ENCODE measurements at regions not wholly inside any gene's neighbourhood (a gene's known extent, or its start where the extent isn't known, plus 50 kb on each side); places are given as distances from the start of the nearest gene placed in this dataset.
A peak's percentile ranks its signal among the peaks of the same experiment; 100 is the strongest.

DNA sequence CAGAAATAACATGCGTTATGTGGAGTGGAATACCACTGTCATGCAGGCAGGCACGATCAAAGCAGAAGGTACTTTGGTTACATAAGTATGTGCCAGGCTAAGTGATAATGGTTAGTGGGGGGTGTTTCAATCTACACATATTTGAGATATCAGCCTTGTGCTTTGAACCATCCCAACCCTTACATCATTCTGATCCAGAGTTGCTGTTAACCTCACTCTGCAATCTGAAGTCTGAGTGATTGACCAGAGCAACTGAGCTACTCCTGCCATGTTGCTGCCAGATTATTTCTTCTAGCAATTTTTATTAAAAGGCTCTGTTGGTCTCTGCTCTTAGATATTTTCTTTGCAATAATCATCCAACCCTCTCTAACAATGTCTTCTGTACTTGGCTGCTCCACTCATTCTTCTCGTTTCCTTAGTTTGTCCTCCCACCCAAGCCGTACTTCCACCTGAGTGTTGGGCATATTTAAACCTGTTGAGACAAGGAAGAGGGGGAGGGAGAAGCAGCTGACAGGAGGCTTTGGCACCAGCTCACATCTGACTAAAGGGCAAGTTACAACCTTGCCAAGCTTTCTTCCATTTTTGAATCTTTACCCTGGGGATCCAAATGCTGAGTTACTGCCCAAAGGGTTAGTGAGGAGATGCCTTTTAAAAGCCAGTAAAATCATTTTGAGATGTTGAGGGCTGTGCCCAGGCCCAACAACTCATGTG, 114.1 kb upstream of the SESN3 start:
- DNase-seq: no peak

DNA sequence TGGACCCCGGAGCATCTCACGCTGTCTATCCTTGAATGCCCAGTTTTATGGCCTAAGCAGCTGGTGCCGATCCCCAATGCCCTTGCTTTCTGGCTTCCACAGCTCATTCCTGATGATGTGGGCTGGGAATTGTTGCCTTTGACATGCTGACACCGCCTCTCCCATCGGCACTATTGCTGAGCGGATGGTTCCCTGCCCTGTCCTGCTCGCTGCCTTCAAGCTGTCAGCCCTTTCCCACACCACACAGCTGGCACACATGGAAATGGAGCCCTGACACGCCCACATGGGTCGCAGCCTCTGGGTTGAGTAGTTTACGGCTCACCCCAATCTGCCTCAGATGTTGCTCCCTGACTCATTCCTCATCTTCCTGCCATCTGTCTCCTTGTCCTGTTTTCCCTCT, 110.2 kb upstream of the SESN3 start:
- DNase-seq: no peak

DNA sequence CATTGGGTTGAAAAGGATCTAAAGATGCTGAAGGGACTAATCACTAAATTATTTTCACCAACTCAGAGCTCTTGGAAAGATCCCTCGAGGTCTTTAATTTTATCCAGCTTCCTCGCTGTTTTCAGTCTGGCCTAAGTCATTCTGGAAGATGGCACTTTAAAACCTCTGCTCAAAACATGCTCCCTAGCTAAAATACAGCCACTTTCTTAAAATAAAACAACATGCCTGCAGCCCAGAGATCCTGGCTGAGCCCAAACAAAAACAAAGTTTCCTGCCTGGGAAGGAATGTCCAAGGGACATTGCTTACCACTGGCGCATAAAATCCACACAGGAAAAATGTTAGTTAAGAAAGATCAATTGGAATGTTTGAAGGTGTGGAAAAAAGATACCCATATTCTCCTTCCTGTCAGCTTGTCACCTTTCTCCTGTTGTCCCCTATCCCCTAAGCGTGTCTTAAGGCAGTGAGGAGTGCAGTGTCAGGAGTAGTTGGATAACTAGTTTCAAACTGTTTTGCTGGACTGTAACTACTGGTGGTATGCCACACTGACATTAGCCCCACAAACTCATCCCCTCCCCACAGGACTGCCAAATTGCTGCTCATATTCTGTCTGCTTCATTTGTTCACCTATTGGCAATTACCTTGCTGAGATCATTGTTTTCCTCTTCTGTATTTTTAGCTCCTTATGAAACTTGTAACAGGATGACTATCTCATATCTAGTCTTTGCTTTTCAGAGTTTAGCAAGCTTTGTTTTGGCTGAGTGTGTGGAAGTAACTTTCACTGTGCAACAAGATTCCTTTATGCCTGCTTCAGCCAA, 108.3 kb upstream of the SESN3 start:
- no peak for DNase-seq

DNA sequence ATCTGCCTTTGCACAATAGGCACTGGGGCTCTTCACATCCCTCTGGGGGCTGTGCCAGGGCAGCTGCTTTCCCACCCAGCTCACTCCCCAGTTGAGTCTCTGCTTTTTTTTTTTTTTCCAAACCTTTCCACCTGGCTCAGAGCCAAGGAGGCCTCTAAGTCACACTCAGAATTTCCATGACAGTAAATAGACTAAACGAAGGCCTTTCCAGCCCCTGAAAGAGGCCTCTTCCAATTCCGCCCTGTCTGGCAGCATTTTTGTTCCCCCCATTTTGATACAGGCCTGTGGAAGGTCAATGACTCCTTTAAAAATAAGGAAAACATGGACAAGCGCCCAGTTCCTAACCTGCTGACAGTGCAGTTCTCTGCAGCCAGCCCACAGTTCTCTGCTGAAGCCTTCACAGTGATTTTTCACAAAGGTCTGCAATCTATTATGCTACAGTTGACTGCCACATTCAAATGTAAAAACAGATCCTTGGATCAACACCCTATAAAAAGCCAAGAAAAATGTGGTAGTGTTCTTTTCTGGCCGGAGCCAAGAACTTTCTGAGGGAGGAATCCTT, 107.5 kb upstream of the SESN3 start:
- DNase-seq: no peak

DNA sequence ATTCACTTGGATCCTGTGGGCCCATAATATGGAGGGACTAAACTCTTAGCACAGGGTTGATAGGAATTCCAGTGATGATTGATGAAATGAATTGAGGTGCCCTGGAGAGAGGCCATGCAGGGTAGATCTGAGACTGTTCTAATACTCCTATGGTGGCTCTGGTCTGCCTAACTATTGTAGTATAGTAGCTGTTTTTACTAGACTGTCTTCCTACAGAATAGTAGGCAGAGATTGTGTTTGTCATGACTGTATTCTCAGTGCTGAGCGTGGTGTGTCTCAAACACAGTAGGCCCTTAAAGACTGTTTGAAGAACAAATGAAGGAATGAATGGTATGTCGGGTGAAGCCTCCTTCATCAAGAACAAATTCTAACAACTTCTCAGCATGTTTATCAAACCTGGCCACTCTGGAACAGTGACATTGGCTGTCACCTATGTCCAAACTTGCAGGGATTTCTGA, 107.0 kb upstream of the SESN3 start:
- DNase-seq: no peak

DNA sequence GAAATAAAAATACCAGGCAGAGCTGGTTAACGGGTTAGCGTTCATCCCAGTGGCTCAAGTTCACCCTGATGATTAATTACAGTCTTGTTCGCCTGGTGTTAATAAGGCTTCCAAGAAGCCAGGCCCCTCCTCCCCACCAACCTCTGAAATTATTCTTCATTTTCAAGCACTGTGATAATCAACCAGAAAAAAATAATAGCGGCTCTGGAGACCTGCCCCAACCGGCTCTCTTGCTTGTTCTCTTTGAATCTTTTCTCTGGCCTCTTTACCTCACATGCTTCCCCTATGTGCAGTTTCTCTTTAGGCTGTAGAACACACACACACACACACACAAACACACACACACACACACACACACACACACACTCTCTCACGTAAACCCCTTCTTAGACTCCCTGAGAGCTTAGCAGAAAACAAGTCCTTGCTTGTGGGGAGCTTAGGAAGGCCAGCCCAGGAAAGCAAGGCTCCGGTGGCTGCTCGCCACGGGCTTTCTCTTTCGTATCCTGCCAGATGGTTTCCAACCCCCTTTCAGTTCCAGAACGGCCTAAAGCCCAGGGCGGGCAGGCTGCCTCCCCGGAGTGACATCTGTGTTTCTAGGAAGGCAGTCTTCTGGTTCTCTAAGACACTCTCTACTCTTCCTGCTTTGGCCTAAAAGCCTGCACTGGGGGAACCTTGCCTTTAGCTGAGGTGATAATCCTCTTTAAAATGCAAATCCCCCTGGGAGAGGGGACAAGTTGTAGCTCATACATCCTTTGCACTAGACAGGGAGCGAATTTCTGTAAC, 106.4 kb upstream of the SESN3 start:
- DNase-seq: peak; percentile 44 to 72 (median 63)

DNA sequence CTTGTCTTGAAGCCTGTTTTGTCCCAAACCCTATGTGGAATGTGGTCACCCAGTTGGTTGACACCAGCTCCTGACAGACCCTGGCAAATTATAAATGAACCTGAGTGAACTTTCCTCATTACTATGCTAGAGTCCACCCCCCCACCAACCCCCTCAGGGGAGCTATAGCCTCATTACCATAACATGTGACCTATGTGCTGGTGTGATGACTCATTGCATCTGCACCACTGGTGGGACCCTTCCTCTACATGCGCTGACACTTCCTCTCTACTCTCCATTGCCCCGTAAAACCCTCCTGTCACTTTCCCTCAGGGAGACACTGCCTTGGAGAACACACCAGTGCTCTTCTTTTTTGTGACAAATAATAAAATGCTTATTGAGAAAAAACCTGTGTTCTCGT, 105.0 kb upstream of the SESN3 start:
- peak; percentile 34 to 39 (median 38) for DNase-seq

DNA sequence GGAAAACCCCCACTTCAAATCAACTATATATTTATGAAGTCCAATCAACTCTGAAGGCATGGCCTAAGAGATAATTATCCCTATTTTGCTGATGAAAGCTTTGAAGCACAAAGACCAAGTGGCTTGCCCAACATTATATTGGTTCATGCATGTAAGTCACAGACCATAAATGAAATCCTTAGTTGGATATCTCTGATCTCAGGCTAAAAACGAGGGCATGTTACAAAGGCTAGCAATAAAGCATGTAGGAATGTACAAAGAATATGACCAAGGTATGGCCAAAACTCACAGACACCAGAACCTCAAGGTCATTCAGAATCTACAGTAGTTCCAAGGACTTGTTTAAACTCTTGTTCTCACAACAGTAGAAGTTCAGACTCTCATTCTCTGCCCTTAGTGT, 100.2 kb upstream of the SESN3 start:
- DNase-seq: no peak

DNA sequence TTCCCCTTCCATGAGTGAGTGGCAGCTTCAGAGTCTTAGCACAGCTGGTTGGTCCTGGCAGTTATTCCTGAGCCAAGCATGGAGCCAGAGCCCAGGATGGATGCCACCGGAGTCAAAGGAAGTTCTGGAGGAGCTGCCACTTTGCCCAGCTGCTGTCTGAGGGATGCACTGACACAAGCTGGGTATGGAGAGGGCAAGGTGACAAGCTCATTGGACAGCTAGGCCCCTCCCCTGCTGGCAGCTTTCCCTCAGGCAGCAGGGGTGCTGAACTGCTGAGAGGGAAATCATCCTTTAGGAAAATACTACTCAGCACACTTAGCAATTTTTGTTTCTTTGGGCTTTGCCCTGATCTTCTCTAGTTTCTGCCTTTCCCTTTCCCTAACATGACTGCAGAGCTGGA, 99.3 kb upstream of the SESN3 start:
- DNase-seq: no peak

DNA sequence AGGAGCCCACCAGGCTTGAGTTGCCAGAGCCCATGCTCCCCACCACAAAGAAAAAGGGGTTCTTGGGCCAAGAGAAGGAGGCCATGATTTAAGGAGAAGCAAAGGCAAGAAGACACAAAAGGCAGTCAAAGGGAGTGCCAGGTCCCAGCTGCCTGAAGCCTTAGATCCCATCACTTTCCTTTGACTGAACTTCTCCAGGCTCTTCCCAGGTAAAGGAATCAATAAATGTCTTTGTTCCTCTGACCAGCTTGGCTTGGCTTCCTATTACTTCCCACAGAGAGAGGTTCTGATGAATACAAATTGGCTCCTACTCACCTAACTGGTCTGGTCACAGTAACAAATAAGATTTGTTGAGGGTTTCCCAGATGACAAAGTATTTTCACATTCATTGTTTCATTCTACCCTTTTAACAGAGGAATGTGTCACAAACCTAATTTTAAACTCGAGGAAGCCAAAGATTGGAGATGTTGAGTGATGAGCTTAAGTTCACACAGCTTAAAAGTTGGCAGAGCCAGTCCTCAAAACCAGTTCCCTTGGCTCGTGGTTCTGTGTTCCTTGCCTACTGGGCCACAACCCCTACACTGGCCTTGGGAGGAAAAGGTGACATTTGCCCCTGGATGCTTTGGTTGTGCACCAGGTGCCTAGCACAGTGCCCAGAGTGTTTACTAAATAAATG, 96.4 kb upstream of the SESN3 start:
- DNase-seq: no peak

DNA sequence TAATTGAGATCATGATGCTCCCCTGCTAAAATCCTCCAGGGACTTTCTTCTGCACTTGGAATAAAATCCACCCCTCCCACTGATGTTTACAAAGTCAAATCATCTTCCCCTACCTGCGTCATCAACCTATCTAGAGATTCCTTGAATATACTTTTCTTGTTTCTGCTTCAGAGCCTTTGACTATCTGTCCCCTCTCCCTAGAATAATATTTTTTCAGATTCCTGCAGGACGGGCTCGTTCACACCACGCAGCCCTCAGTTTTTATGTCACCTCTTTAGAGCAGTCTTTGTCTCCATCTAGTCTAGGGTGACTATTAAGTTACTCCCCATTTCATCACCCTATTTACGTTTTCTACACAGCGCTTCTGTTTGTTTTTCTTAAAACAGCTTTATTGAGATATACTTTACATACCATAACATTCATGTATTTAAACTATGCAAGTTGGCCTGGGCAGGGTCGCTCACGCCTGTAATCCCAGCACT, 94.8 kb upstream of the SESN3 start:
- DNase-seq: no peak

DNA sequence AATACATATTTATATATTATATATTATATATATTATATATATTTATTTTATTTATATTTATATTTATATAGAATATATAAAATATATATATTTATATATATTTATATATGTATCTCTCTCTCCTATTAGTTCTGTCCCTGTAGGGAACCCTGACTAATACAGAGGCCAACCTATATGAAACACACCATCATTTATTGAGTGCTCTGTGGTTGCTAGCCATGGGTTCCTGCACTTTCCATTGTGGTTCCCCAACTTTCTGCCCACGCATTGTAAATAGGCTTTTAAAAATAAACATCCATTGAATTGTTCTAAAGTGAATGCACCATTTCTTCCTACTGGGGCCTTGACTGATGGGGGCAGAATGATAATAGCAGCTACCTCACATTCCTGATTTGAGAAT, 93.8 kb upstream of the SESN3 start:
- DNase-seq: no peak

DNA sequence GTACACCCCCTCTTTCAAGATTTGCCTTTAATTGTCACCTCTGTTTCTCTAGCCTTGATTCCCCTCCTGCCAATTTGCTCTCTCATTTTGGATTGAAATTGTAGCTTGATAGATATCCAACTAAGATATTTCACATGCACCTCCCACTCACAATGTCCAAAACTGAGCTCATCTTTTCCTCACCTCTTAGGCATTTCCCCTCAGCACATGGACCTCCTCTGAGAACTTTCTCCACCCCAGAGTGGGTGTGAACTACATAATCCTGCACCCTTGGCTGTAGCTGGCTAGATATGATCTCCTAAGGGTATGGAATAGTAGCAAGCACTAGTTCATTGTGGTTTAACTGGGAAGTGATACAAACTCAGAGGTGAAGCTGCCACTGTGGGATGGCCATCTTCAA, 91.5 kb upstream of the SESN3 start:
- DNase-seq: peak; percentile 33 to 59 (median 52)

DNA sequence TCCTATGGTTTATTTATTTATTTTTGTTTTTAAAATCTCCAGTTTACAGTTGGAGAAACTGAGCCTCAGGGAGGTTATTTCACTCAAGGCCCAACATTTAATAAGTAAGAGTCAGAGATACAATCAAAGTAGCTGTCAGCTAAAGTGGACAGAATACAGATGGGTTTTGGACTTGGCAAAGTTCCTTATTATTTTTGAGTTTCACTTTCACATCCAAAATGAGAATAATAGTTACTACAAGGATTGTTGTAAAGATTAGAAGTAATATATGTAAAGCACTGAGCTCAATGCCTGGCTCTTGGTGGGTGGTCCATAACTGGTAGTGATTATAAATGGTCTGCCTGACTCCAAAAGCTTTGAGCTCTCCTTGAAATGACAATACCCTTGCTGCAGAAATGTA, 87.5 kb upstream of the SESN3 start:
- peak; percentile 21 to 60 (median 42) for DNase-seq

DNA sequence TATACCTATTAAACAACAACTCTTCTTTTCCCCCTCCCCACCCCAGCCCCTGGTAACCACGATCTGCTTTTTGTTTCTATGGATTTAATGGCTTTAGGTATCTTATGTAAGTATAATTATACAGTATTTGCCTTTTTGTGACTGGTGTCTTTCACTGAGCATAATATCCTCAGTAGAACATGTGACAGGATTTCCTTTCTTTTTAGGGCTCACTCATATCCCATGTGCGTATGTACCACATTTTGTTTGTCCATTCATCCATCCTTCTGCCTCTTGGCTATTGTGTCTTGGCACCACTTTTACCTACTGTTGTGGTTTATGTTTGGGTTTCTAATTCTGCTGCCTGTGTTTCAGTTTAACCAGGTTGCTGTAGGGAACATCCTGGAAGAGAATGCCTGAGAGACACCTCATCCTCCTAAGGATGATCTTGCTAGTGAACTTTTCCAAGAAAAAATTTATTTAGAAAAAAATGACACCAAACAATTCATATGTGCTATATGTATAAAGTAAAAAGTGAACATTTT, 77.6 kb upstream of the SESN3 start:
- DNase-seq: no peak

DNA sequence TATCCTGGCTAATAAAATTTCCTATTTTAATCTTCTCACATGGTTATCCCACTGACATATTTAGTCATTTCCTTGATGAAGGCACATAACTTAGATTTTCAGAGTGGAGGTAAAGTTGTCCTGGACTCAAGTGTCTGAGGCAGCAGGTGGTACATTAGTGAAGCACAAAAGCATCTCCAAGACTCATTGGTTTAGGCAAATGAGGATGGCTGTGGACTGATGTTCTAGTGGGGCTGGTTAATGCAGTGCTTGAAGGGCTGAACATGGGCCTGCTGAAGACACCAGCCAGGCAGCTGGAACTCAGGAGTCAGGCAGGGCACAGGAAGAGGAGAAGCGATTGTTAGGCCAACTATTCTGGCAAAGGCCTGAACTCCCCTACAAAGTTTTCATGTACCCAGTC, 76.3 kb upstream of the SESN3 start:
- DNase-seq: no peak

DNA sequence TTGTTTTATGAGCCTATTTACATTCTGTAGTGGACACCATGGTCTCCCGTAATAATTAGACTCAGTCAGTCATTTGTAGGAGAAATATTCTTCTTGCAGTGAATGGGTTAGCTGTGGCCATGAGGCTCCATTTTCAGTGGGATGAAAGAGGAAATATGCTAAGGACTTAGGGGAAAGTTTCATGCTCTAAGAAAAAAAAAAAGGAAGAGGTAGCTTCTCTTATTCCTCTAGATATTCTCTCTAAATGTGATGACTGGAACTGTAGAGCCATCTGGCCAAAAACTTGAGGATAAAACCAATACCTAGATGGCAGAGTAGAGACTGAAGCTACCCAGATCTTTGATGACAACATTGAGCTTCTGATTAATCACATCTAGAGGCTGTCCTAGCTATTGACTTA, 75.8 kb upstream of the SESN3 start:
- DNase-seq: peak; percentile 49 to 77 (median 69)

DNA sequence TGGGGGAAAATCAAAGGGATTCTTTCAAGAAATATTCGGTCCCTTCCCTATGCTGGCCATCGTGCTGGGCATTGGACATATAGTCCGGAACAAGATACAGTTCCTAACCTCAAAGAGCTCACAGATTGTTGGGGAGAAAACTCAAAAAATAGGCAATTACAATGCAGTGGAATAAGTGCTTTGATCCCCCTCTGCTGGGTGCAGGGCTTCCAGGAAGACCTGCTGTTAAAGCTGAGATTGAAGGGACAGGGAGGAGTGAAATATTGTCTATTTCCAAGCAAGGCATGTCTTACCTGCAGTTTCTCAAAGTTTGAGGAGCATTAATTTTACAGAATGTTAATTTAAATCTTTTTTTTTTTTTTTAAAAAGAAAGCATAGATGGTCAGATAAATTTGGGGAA, 75.1 kb upstream of the SESN3 start:
- DNase-seq: no peak

DNA sequence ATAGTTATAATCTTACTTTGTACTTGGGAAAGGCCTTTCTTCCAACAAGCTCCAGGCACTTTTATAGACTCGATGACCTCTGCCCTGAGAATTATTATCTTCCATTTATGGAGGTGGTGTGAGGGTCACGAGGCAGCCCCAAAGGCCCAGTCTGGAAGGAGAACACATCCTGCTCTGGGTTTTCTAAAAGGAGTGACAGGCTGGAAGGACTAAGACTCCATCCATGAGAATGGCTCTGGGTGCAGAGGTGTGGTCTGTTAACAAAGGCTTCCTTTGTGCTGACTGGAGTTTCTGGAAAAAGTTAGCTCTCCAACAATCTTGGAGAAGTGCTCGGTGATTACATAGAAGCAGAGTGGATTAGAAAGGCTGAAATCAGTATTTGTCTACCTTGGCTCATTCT, 74.7 kb upstream of the SESN3 start:
- DNase-seq: no peak

DNA sequence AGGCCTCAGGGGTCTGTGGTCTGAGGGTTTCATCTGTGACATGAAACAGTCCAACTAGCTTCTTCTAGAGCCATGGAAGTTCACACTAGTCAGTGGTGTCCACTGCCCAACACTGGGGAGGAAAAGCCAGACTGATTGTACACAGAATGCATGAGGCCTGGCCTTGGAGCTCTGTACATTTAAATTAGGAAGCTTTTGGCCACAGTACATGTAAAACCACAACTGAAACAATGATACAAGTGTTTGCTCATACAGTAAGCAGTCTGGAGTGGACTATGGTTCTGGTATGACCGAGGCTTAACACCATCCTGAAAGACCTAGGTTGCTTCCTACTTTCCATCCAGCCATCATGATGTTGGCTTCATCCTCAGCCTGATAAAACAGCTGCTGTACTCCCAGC, 73.8 kb upstream of the SESN3 start:
- DNase-seq: no peak

DNA sequence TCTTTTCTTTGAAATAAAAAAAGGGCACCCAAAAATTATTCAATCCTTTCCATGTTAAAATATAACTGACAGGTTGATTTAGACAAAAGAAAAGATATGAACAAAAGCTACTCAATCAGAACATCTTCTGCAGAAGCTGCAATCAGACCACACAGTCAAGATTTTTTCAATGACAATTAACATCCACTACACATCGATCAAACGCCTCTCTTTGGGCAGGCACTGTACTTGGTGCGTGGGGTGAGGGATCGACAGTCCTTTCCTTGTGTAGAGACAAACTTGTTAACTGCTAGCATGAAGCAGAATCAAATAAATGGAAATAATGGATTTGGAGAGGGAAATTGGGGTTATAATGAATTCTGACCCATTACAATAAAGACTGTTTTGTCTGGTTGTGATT, 71.2 kb upstream of the SESN3 start:
- no peak for DNase-seq

DNA sequence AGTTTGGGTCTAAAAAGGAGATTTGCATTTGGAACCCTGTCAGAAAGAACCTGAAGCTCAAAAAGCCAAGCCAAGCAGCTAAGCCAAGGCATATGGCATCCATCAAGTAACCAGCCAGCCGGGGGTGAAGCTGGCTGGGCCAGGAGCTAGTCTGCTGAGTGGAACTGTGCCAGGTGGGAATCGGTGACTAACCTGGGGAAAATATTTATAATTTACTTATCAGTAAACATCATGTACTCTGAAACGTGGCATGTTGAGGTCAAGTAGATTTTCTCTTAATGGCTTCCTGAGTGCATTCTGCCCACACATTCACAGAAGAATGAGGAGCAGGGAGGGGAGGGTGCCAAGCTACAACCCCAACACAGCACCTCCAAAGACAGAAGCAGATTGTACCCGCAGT, 70.5 kb upstream of the SESN3 start:
- DNase-seq: no peak
